H1 (cell line): ENCODE measurements at regions not wholly inside any gene's neighbourhood (a gene's known extent, or its start where the extent isn't known, plus 50 kb on each side); places are given as distances from the start of the nearest gene placed in this dataset.

ENCODE experiments used
- CTCF ChIA-PET: fragments of 300-600 bp; sonication (Branson Sonifier 250); formaldehyde crosslinking; loops from one replicate; lab custom pipeline; 2021; ENCODE audit not compliant: partially characterized antibody; lab: Charles Lee
- POLR2A ChIA-PET: fragments of 300-600 bp; sonication (Branson Sonifier 250); formaldehyde crosslinking; loops from one replicate; lab custom pipeline; 2021; ENCODE audit warnings: inconsistent platforms; ENCODE audit not compliant: partially characterized antibody; lab: Charles Lee
- DNase-seq, 2 experiments: peaks; one replicate each; pipeline versions ENCODE4 v3.0.0 to v3.0.0-alpha.2; 2010 to 2022; ENCODE audit warnings: low spot score in 2 of 2, low read depth in 1 of 2, mixed read lengths in 1 of 2
- FAIRE-seq: peaks from 2 replicates; lab custom pipeline; 2011; peaks lifted over from hg19 to GRCh38; lab: Jason Lieb, UNC
- H2AFZ ChIP-seq: 2 replicates; pipeline ENCODE4 v1.8.1; 2012; ENCODE audit warnings: low read length, inconsistent platforms
- H2AK5ac ChIP-seq: 2 replicates; pipeline ENCODE4 v1.6.1; 2013; ENCODE audit warnings: low read depth, low read length
- H2BK120ac ChIP-seq: replicated peaks from 2 replicates; pipeline ENCODE3; 2013; ENCODE audit warnings: low read depth, low read length, inconsistent platforms
- H2BK12ac ChIP-seq: 2 replicates; pipeline ENCODE4 v1.6.1; 2013; ENCODE audit warnings: low read depth, low read length
- H2BK15ac ChIP-seq: 2 replicates; pipeline ENCODE4 v1.6.1; 2013; ENCODE audit warnings: low read length
- H2BK20ac ChIP-seq: 2 replicates; pipeline ENCODE4 v1.6.1; 2013; ENCODE audit warnings: low read length
- H2BK5ac ChIP-seq: 2 replicates; pipeline ENCODE4 v1.6.1; 2013; ENCODE audit warnings: low read depth, low read length
- H3K14ac ChIP-seq: 2 replicates; pipeline ENCODE4 v1.6.1; 2013; ENCODE audit warnings: inconsistent platforms; ENCODE audit not compliant: insufficient read length
- H3K18ac ChIP-seq: 2 replicates; pipeline ENCODE4 v1.6.1; 2013; ENCODE audit warnings: low read length; ENCODE audit errors: extremely low read depth
- H3K23ac ChIP-seq: 2 replicates; pipeline ENCODE4 v1.6.1; 2013; ENCODE audit warnings: inconsistent platforms; ENCODE audit not compliant: insufficient read length
- H3K23me2 ChIP-seq: 2 replicates; pipeline ENCODE4 v1.6.1; 2013; ENCODE audit warnings: low read depth, low read length
- H3K27ac ChIP-seq: 2 replicates; pipeline ENCODE4 v1.6.1; 2011; ENCODE audit warnings: low read depth, low read length, inconsistent platforms
- H3K27me3 ChIP-seq, 4 experiments: replicated peaks in 1 of 4; 1 replicate in 1 of 4; 2 replicates in 3 of 4; pipeline versions ENCODE4 v1.6.1 to v1.8.1; 2011 to 2013; ENCODE audit warnings: low read length in 3 of 4, mild to moderate bottlenecking in 3 of 4, inconsistent platforms in 2 of 4, mixed read lengths in 2 of 4, moderate library complexity in 1 of 4; ENCODE audit not compliant: control insufficient read depth in 3 of 4, insufficient read depth in 3 of 4; ENCODE audit errors: extremely low read depth in 1 of 4
- H3K36me3 ChIP-seq, 4 experiments: 2 replicates each; pipeline versions ENCODE4 v1.6.1 to v1.8.1; 2011 to 2013; ENCODE audit warnings: mild to moderate bottlenecking in 4 of 4, low read length in 3 of 4, moderate library complexity in 2 of 4, control low read depth in 1 of 4, inconsistent platforms in 1 of 4; ENCODE audit not compliant: insufficient read depth in 4 of 4, control insufficient read depth in 2 of 4
- H3K4ac ChIP-seq: replicated peaks from 2 replicates; pipeline ENCODE3; 2013; ENCODE audit warnings: low read length, low read depth, mixed read lengths, inconsistent platforms; ENCODE audit not compliant: insufficient read length
- H3K4me1 ChIP-seq, 4 experiments: replicated peaks in 1 of 4; 1 replicate in 1 of 4; 2 replicates in 3 of 4; pipeline versions ENCODE4 v1.6.1 to v1.8.1; 2011 to 2013; ENCODE audit warnings: low read length in 3 of 4, inconsistent platforms in 2 of 4, mixed read lengths in 1 of 4; ENCODE audit not compliant: insufficient read depth in 4 of 4, control insufficient read depth in 3 of 4
- H3K4me2 ChIP-seq, 2 experiments: 2 replicates each; pipeline versions ENCODE4 v1.6.1 to v1.8.1; 2011 to 2013; ENCODE audit warnings: low read depth in 2 of 2, low read length in 2 of 2, control low read depth in 1 of 2, inconsistent platforms in 1 of 2, mild to moderate bottlenecking in 1 of 2; ENCODE audit not compliant: insufficient read depth in 1 of 2
- H3K4me3 ChIP-seq, 4 experiments: fragments of 200-600, 300-600 bp in 1 of 4; sonication (generic), shearing (Covaris generic), sonication (Bioruptor Twin) in 1 of 4; 2 replicates each; pipeline versions ENCODE4 v1.5.1 to v1.8.1; 2011 to 2016; ENCODE audit warnings: low read length in 4 of 4, low read depth in 3 of 4, control low read depth in 2 of 4, inconsistent platforms in 2 of 4, mild to moderate bottlenecking in 2 of 4, mixed read lengths in 1 of 4, moderate library complexity in 1 of 4; ENCODE audit not compliant: insufficient read depth in 2 of 4; ENCODE audit errors: extremely low read depth in 1 of 4
- H3K56ac ChIP-seq: replicated peaks from 2 replicates; pipeline ENCODE3; 2013; ENCODE audit warnings: low read depth, mild to moderate bottlenecking, mixed read lengths, low read length, inconsistent platforms; ENCODE audit not compliant: insufficient read length
- H3K79me1 ChIP-seq: 2 replicates; pipeline ENCODE4 v1.6.1; 2013; ENCODE audit warnings: low read depth, low read length, control low read depth
- H3K79me2 ChIP-seq, 2 experiments: 2 replicates each; pipeline versions ENCODE4 v1.6.1 to v1.8.1; 2012 to 2013; ENCODE audit warnings: low read length in 2 of 2, mild to moderate bottlenecking in 2 of 2, inconsistent platforms in 1 of 2; ENCODE audit not compliant: insufficient read depth in 2 of 2, control insufficient read depth in 1 of 2
- H3K9ac ChIP-seq, 4 experiments: replicated peaks in 1 of 4; 1 replicate in 1 of 4; 2 replicates in 3 of 4; pipeline versions ENCODE4 v1.6.1 to v1.8.1; 2011 to 2013; ENCODE audit warnings: low read depth in 3 of 4, low read length in 3 of 4, control low read depth in 2 of 4, mild to moderate bottlenecking in 2 of 4, moderate library complexity in 2 of 4, inconsistent platforms in 1 of 4; ENCODE audit errors: extremely low read depth in 1 of 4
- H3K9me3 ChIP-seq, 2 experiments: 2 replicates each; pipeline versions ENCODE4 v1.6.1 to v1.8.1; 2012 to 2013; ENCODE audit warnings: mild to moderate bottlenecking in 2 of 2, moderate library complexity in 2 of 2, control low read depth in 1 of 2, inconsistent platforms in 1 of 2, low read depth in 1 of 2, low read length in 1 of 2, mixed read lengths in 1 of 2; ENCODE audit not compliant: insufficient read depth in 2 of 2
- H4K20me1 ChIP-seq, 2 experiments: replicated peaks in 1 of 2; 2 replicates each; pipeline versions ENCODE3 to v1.8.1; 2011 to 2013; ENCODE audit warnings: inconsistent platforms in 2 of 2, low read length in 2 of 2, mild to moderate bottlenecking in 1 of 2; ENCODE audit not compliant: insufficient read depth in 2 of 2, control insufficient read depth in 1 of 2
- H4K5ac ChIP-seq: 2 replicates; pipeline ENCODE4 v1.6.1; 2013; ENCODE audit warnings: low read length, low read depth, mixed read lengths, inconsistent platforms; ENCODE audit not compliant: insufficient read length
- H4K8ac ChIP-seq: 2 replicates; pipeline ENCODE4 v1.8.0; 2013; ENCODE audit warnings: mild to moderate bottlenecking, moderate library complexity, low read length, inconsistent platforms; ENCODE audit not compliant: insufficient read depth; ENCODE audit errors: extremely low read depth
- H4K91ac ChIP-seq: replicated peaks from 2 replicates; pipeline ENCODE3; 2013; ENCODE audit warnings: low read length, mixed read lengths, inconsistent platforms; ENCODE audit not compliant: insufficient read length
- CHD1 ChIP-seq: IDR thresholded peaks from 2 replicates; pipeline ENCODE4 v1.6.1; 2012; ENCODE audit warnings: low read depth, low read length, improper control_type of control experiment
- WGBS, 2 experiments: shearing (Covaris generic) in 1 of 2; methylation state at CpG; one replicate each; pipeline versions ENCODE4 v1.1.6 to v1.1.7; 2013 to 2015; ENCODE audit warnings: low lambda C conversion rate in 2 of 2, mixed read lengths in 2 of 2, inconsistent platforms in 1 of 2, low coverage in 1 of 2, missing lambda C conversion rate in 1 of 2; ENCODE audit not compliant: insufficient replicate concordance in 2 of 2, insufficient coverage in 1 of 2, insufficient read length in 1 of 2; ENCODE audit errors: extremely low coverage in 1 of 2, missing lambda C conversion rate in 1 of 2; 5-methylcytosine and 5-hydroxymethylcytosine counted together

DNA sequence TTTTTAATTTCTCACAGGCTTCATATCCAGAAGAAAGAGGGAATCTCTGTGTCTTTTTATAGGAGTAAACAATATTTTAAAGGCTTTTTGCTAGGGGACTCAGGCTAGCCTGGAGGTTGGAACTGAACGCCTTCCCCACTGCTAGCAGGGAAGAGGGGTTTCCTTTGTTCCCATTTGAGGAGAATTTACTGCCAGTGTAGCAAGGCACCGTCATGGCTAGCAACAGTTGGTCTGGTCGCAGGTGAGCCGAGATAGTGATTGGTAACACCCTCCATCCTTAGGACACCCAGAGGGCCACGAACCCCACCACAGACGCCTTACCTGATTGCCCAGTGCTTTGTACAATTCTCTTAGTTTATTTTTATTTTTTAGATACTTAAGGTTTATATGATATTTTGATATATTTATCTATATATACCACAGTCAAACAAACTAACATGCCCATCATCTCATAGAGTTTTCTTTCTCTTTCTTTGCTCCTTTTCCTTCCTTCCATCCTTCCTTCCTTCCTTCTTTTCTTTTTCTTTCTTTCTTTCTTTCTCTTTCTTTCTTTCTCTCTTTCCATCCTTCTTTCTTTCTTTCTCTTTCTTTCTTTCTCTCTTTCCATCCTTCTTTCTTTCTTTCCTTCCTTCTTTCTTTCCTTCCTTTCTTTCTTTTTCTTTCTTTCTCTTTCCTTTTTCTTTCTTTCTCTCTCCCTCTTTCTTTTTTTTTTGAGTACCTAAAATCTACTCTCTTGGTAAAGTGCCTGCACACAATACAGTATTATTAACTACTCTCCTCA is 219.0 kb upstream of the AKR1E2 start:
- Histone ChIP-seq H3K56ac (no peak overlapping the region), H3K14ac (no peak overlapping the region), H2BK12ac (no peak overlapping the region), H3K9me3 (no peaks in the 10 kb centered on the region), H3K18ac (no peak overlapping the region), H2BK120ac (no peak overlapping the region), H2AFZ (peak overlapping the region; percentile 53; the same call in 1 of the 2 replicates), H3K27ac (no peak overlapping the region), H3K4me2 (no peak overlapping the region), H3K4me1 (no peaks in the 10 kb centered on the region), H3K36me3 (no peaks in the 10 kb centered on the region), H2BK15ac (no peak overlapping the region), H2BK5ac (no peak overlapping the region), H3K9ac (no peak overlapping the region), H3K27me3 (no peaks in the 10 kb centered on the region), H3K79me2 (no peaks in the 10 kb centered on the region), H3K79me1 (no peaks in the 10 kb centered on the region), H4K5ac (no peak overlapping the region), H2BK20ac (no peak overlapping the region), H3K4ac (no peak overlapping the region), H4K91ac (no peak overlapping the region), H4K20me1 (no peaks in the 10 kb centered on the region), H4K8ac (no peak overlapping the region), H2AK5ac (no peak overlapping the region), H3K23ac (no peak overlapping the region), H3K4me3 (no peak overlapping the region), H3K23me2 (no peaks in the 10 kb centered on the region)
- FAIRE-seq (no peak), DNase-seq (no peak)
- POLR2A ChIA-PET = no interaction called here
- TF ChIP-seq CHD1 = no peak
- WGBS, 2 experiments = 87% methylated on average over 6 of the region's 6 CpGs; no CpG with 5 or more reads in 1 of the 2 experiments
- CTCF ChIA-PET = interaction anchor here (0.8 kb wide), 1 partner anchor 105 kb away, joined by 3 read pairs; no protein-coding TSS in a partner anchor
